Liver (tissue), 8 donors: ENCODE measurements at regions not wholly inside any gene's neighbourhood (a gene's known extent, or its start where the extent isn't known, plus 50 kb on each side); places are given as distances from the start of the nearest gene placed in this dataset.

ENCODE experiments used
- DNase-seq: peaks from one replicate; pipeline ENCODE4 v3.0.0-alpha.2; 2017; ENCODE audit warnings: low spot score
- H3K27ac ChIP-seq, 2 donors: one replicate each; pipeline ENCODE4 v1.7.0; 2013; ENCODE audit warnings: inconsistent platforms in 2 of 2, low read length in 2 of 2, control low read depth in 1 of 2, low read depth in 1 of 2, mild to moderate bottlenecking in 1 of 2
- H3K27me3 ChIP-seq, 4 donors: one replicate each; pipeline versions ENCODE4 v1.6.1 to v1.7.0; 2013; ENCODE audit warnings: low read length in 3 of 4, inconsistent platforms in 1 of 4, mild to moderate bottlenecking in 1 of 4, moderate library complexity in 1 of 4; ENCODE audit not compliant: control insufficient read depth in 4 of 4, insufficient read depth in 4 of 4
- H3K36me3 ChIP-seq, 4 donors: one replicate each; pipeline versions ENCODE4 v1.6.1 to v1.7.0; 2013; ENCODE audit warnings: low read length in 3 of 4, mild to moderate bottlenecking in 3 of 4, low read depth in 1 of 4, moderate library complexity in 1 of 4; ENCODE audit not compliant: control insufficient read depth in 4 of 4, insufficient read depth in 3 of 4
- H3K4me1 ChIP-seq, 4 donors: one replicate each; pipeline versions ENCODE4 v1.6.1 to v1.7.0; 2013; ENCODE audit warnings: low read length in 3 of 4, mild to moderate bottlenecking in 3 of 4, moderate library complexity in 1 of 4; ENCODE audit not compliant: control insufficient read depth in 4 of 4, insufficient read depth in 4 of 4
- H3K4me3 ChIP-seq, 3 donors: one replicate each; pipeline versions ENCODE4 v1.6.1 to v1.7.0; 2013; ENCODE audit warnings: low read length in 3 of 3, control low read depth in 1 of 3, low read depth in 1 of 3, mild to moderate bottlenecking in 1 of 3
- H3K9ac ChIP-seq, 2 donors: one replicate each; pipeline ENCODE4 v1.7.0; 2013; ENCODE audit warnings: low read length in 2 of 2, mild to moderate bottlenecking in 2 of 2, moderate library complexity in 2 of 2, control low read depth in 1 of 2, low read depth in 1 of 2
- H3K9me3 ChIP-seq, 4 donors: one replicate each; pipeline versions ENCODE4 v1.6.1 to v1.7.0; 2013; ENCODE audit warnings: low read length in 3 of 4; ENCODE audit not compliant: control insufficient read depth in 4 of 4
- EGR1 ChIP-seq, 2 donors: IDR thresholded peaks; 2 replicates each; pipeline ENCODE4 v1.6.1; 2016 to 2018; ENCODE audit warnings: antibody characterized with exemption in 2 of 2, low read depth in 2 of 2
- FOXA1 ChIP-seq: IDR thresholded peaks from 2 replicates; pipeline ENCODE4 v1.6.1; 2016; ENCODE audit warnings: antibody characterized with exemption
- FOXA2 ChIP-seq: IDR thresholded peaks from 2 replicates; pipeline ENCODE4 v1.6.1; 2016; ENCODE audit warnings: antibody characterized with exemption
- GABPA ChIP-seq, 2 donors: IDR thresholded peaks in 1 of 2; conservative IDR thresholded peaks in 1 of 2; 2 replicates each; pipeline ENCODE4 v1.6.1; 2016; ENCODE audit warnings: antibody characterized with exemption in 2 of 2, mild to moderate bottlenecking in 1 of 2, moderate library complexity in 1 of 2
- HNF4A ChIP-seq, 2 donors: conservative IDR thresholded peaks; 2 replicates each; pipeline ENCODE4 v1.6.1; 2016; ENCODE audit warnings: antibody characterized with exemption in 2 of 2, mild to moderate bottlenecking in 2 of 2
- HNF4G ChIP-seq: IDR thresholded peaks from 2 replicates; pipeline ENCODE4 v1.6.1; 2016; ENCODE audit warnings: antibody characterized with exemption
- JUND ChIP-seq, 2 donors: IDR thresholded peaks; 2 replicates each; pipeline ENCODE4 v1.6.1; 2016; ENCODE audit warnings: antibody characterized with exemption in 2 of 2
- NR2F2 ChIP-seq: IDR thresholded peaks from 2 replicates; pipeline ENCODE4 v1.6.1; 2016; ENCODE audit warnings: antibody characterized with exemption
- RAD21 ChIP-seq, 2 donors: IDR thresholded peaks; 2 replicates each; pipeline ENCODE4 v1.6.1; 2016; ENCODE audit warnings: antibody characterized with exemption in 2 of 2, mild to moderate bottlenecking in 2 of 2
- RXRA ChIP-seq, 2 donors: IDR thresholded peaks; 2 replicates each; pipeline ENCODE4 v1.6.1; 2017 to 2018; ENCODE audit warnings: antibody characterized with exemption in 2 of 2, mild to moderate bottlenecking in 1 of 2
- SP1 ChIP-seq: IDR thresholded peaks from 2 replicates; pipeline ENCODE4 v1.6.1; 2018; ENCODE audit warnings: antibody characterized with exemption, mild to moderate bottlenecking
- TAF1 ChIP-seq: conservative IDR thresholded peaks from 2 replicates; pipeline ENCODE4 v1.6.1; 2016; ENCODE audit warnings: antibody characterized with exemption, mild to moderate bottlenecking
- YY1 ChIP-seq: IDR thresholded peaks from 2 replicates; pipeline ENCODE4 v1.6.1; 2016; ENCODE audit warnings: antibody characterized with exemption, mild to moderate bottlenecking
- WGBS: extraction: QIAGEN DNeasy Blood & Tissue Kit; methylation state at CpG from one replicate; pipeline ENCODE4 v1.1.7; 2013; 5-methylcytosine and 5-hydroxymethylcytosine counted together
- TF ChIP-seq, protein P1 (sequence below): IDR thresholded peaks from 2 replicates; pipeline ENCODE4 v1.6.1; 2016; ENCODE audit warnings: antibody characterized with exemption
- TF ChIP-seq, protein P2 (sequence below): IDR thresholded peaks from 2 replicates; pipeline ENCODE4 v1.6.1; 2016; ENCODE audit warnings: antibody characterized with exemption
- TF ChIP-seq, protein P3 (sequence below): IDR thresholded peaks from 2 replicates; pipeline ENCODE4 v1.6.1; 2016; ENCODE audit warnings: antibody characterized with exemption, mild to moderate bottlenecking
- TF ChIP-seq, protein P4 (sequence below): IDR thresholded peaks from 2 replicates; pipeline ENCODE4 v1.6.1; 2016; ENCODE audit warnings: antibody characterized with exemption
- TF ChIP-seq, protein P5 (sequence below): fragments of 150-350 bp; IDR thresholded peaks from 2 replicates; pipeline ENCODE4 v1.5.1; 2017; ENCODE audit warnings: improper control_type of control experiment, low read depth, low read length; ENCODE audit not compliant: missing input control
- donor health status: healthy.
- donor health status: healthy.
- donor health status: healthy.
- donor health status: healthy.
- donor health status: healthy.

DNA sequence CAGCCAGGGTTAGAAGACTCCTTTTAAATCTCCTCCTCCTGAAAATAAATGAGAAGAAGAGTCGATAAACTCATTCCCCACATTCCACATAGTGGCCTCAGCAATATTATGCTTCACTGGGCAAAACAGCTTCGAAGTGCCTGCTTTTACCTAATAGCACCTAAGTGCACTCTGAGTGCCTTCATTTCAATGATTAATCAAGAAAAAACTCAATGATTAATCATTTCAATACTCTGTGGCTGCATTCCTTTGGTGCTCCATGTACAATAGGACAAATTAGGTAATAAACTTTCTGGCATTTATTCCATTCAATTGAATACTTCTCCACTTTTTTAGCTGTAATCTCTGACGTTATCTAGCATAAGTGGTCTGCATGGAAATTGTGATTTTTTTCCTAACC is 174.6 kb downstream of the CCDC71L start (continued):
- TF ChIP-seq, protein P1, sequence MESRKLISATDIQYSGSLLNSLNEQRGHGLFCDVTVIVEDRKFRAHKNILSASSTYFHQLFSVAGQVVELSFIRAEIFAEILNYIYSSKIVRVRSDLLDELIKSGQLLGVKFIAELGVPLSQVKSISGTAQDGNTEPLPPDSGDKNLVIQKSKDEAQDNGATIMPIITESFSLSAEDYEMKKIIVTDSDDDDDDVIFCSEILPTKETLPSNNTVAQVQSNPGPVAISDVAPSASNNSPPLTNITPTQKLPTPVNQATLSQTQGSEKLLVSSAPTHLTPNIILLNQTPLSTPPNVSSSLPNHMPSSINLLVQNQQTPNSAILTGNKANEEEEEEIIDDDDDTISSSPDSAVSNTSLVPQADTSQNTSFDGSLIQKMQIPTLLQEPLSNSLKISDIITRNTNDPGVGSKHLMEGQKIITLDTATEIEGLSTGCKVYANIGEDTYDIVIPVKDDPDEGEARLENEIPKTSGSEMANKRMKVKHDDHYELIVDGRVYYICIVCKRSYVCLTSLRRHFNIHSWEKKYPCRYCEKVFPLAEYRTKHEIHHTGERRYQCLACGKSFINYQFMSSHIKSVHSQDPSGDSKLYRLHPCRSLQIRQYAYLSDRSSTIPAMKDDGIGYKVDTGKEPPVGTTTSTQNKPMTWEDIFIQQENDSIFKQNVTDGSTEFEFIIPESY: no peak
- peak; percentile 86 for TF ChIP-seq SP1

DNA sequence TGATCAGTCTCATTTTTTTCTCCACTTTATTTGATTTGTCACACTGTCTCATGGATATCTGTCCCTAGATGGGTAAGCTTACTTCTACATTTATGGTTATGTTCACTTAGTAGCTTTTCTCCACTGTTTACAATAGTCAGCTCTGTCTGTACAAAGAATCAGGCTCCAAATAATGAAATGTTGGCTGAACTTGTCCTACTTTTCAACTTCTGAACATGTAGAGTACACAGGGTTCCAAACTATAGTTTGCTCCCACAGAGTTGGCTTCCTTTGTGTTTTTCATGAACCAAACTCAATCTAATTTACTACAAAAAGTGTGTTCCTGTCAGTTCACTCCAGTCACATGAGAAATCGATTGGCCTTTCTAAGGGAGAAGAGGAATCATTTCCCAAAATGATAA is 175.0 kb downstream of the CCDC71L start:
- Histone ChIP-seq H3K4me3 (peak overlapping the region in 1 of 3 donors; percentile 3), H3K9ac (peak overlapping the region in 1 of 2 donors; percentile 66), H3K27me3 (no peaks in the 10 kb centered on the region), H3K4me1 (peaks cover 7 to 54% (median 36%) of the 10 kb centered on the region in 4 donors), H3K27ac (peak overlapping the region; percentile 69 to 70), H3K9me3 (no peaks in the 10 kb centered on the region), H3K36me3 (no peaks in the 10 kb centered on the region)
- TF ChIP-seq, protein P2, sequence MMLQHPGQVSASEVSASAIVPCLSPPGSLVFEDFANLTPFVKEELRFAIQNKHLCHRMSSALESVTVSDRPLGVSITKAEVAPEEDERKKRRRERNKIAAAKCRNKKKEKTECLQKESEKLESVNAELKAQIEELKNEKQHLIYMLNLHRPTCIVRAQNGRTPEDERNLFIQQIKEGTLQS: peak; percentile 7
- TF ChIP-seq FOXA2 (peak; percentile 57), NR2F2 (peak; percentile 42), FOXA1 (no peak), YY1 (peak; percentile 39), GABPA (IDR thresholded peaks at IDR 0.05 in 1 of 2, conservative IDR thresholded peaks at IDR 0.05 in 1 of 2) (no peak), RAD21 (IDR thresholded peaks at IDR 0.05) (no peak), JUND (IDR thresholded peaks at IDR 0.05) (peak in 1 of 2 donors; percentile 28), SP1 (no peak)
- TF ChIP-seq, protein P3, sequence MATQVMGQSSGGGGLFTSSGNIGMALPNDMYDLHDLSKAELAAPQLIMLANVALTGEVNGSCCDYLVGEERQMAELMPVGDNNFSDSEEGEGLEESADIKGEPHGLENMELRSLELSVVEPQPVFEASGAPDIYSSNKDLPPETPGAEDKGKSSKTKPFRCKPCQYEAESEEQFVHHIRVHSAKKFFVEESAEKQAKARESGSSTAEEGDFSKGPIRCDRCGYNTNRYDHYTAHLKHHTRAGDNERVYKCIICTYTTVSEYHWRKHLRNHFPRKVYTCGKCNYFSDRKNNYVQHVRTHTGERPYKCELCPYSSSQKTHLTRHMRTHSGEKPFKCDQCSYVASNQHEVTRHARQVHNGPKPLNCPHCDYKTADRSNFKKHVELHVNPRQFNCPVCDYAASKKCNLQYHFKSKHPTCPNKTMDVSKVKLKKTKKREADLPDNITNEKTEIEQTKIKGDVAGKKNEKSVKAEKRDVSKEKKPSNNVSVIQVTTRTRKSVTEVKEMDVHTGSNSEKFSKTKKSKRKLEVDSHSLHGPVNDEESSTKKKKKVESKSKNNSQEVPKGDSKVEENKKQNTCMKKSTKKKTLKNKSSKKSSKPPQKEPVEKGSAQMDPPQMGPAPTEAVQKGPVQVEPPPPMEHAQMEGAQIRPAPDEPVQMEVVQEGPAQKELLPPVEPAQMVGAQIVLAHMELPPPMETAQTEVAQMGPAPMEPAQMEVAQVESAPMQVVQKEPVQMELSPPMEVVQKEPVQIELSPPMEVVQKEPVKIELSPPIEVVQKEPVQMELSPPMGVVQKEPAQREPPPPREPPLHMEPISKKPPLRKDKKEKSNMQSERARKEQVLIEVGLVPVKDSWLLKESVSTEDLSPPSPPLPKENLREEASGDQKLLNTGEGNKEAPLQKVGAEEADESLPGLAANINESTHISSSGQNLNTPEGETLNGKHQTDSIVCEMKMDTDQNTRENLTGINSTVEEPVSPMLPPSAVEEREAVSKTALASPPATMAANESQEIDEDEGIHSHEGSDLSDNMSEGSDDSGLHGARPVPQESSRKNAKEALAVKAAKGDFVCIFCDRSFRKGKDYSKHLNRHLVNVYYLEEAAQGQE: no peak
- TF ChIP-seq, protein P4, sequence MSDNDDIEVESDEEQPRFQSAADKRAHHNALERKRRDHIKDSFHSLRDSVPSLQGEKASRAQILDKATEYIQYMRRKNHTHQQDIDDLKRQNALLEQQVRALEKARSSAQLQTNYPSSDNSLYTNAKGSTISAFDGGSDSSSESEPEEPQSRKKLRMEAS: peak; percentile 14
- no peak for DNase-seq
- WGBS: 22% methylated on average over 1 of the region's 1 CpG

DNA sequence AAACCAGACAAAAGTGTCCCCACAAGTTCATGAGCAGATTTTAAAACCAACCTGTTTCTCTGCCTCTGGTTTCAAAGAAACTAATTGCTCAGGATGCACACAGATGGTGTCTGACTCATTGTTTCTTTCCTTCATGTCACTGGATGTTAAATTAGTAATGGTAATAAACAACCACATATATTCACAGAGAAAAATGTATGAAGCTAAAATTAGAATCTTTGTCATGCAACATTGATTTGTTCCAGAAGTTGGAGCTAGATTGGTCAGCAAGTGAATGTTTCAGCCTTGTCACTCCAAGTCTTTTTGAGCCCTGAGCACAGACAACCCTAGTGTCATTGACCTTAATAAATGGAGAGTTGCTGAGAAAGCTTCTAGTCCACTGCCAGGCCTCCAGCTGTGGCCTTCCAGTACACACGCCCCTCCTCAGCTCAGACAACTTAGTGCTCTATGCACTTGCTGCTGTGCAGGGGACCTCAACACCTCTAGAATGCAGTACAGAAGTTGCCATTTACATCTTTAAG is 175.9 kb downstream of the CCDC71L start:
- Histone ChIP-seq H3K27ac (peak overlapping the region; percentile 69 to 70), H3K4me3 (peak overlapping the region in 2 of 3 donors; percentile 2 to 17), H3K4me1 (peaks cover 7 to 54% (median 36%) of the 10 kb centered on the region in 4 donors), H3K27me3 (no peaks in the 10 kb centered on the region), H3K9me3 (no peaks in the 10 kb centered on the region), H3K9ac (no peak overlapping the region), H3K36me3 (no peaks in the 10 kb centered on the region)
- WGBS: 20% methylated on average over 1 of the region's 1 CpG
- no peak for DNase-seq
- peak; percentile 18 to 43 for TF ChIP-seq HNF4A (conservative IDR thresholded peaks at IDR 0.05)
- peak; percentile 87 to 98 for TF ChIP-seq RXRA (IDR thresholded peaks at IDR 0.05)
- no peak for TF ChIP-seq YY1
- no peak for TF ChIP-seq FOXA1
- no peak for TF ChIP-seq EGR1 (IDR thresholded peaks at IDR 0.05; ENCODE audit: low read depth in 2 of 2)
- peak; percentile 5 for TF ChIP-seq TAF1
- TF ChIP-seq, protein P2: peak; percentile 36
- TF ChIP-seq RAD21 (IDR thresholded peaks at IDR 0.05): peak in 1 of 2 donors; percentile 37
- TF ChIP-seq, protein P1: no peak
- no peak for TF ChIP-seq NR2F2
- TF ChIP-seq, protein P5, sequence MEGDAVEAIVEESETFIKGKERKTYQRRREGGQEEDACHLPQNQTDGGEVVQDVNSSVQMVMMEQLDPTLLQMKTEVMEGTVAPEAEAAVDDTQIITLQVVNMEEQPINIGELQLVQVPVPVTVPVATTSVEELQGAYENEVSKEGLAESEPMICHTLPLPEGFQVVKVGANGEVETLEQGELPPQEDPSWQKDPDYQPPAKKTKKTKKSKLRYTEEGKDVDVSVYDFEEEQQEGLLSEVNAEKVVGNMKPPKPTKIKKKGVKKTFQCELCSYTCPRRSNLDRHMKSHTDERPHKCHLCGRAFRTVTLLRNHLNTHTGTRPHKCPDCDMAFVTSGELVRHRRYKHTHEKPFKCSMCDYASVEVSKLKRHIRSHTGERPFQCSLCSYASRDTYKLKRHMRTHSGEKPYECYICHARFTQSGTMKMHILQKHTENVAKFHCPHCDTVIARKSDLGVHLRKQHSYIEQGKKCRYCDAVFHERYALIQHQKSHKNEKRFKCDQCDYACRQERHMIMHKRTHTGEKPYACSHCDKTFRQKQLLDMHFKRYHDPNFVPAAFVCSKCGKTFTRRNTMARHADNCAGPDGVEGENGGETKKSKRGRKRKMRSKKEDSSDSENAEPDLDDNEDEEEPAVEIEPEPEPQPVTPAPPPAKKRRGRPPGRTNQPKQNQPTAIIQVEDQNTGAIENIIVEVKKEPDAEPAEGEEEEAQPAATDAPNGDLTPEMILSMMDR: no peak
- no peak for TF ChIP-seq GABPA (IDR thresholded peaks at IDR 0.05 in 1 of 2, conservative IDR thresholded peaks at IDR 0.05 in 1 of 2)
- peak in 1 of 2 donors; percentile 43 for TF ChIP-seq JUND (IDR thresholded peaks at IDR 0.05)
- TF ChIP-seq, protein P4: no peak
- no peak for TF ChIP-seq HNF4G
- peak; percentile 58 for TF ChIP-seq SP1
